ENCODE measurements at regions not wholly inside any gene's neighbourhood (a gene's known extent, or its start where the extent isn't known, plus 50 kb on each side); places are given as distances from the start of the nearest gene placed in this dataset.

DNA sequence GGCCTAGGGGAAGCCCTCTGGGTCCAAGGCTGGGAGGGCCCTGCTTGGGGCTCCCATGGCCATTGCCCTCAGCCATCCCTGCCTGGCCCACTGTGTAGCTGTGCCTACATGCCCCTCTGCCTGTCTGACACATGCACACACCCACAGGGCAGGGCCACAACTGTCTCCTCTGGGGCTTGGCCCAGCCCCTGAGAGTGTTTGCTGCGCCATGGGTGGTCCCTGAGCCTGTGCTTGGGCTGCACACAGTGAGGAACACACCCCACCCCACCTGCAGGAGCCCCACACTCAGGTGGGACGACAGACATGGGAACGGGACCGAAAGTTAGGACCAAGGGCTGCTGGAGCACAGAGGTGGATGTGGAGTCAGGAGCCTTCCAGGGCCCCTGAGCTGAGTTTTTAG, 489.5 kb downstream of the TBC1D22A start:
- DNase-seq: no peak

DNA sequence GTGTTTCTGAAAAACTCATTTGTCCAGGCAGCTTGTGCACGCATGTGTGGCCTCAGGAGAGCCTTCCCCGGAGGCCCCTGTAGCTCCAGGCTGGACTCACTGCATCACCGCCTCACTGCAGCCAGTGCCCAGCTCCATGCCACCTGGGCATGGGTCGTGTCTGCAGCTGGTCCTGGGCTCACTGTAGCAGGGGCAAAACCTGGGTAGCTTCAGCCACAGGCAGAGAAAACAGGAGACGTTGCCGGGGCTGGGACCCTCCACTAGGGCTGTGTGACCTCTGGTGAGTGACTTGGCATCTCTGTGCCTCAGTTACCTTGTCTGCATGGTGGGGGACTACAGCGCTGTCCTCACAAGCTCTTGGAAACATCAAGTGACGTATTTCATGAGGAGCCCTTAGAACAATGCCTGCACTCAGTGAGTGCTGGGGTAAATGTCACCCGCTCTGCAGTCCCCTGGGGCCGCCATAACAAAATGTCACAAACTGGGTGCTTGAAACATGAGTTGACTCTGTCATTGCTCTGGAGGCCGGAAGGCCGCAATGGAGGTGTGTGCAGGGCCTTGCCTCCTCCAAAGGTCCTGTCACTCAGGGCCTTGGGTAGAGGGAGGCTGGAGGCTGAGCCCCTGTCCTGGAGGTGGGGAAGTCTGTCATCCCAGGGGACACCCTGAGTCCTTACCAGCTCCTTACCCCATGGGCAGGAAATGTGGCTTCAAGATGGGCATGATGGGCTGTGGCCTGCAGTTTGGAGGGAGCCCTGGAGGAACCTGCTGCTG, 488.7 kb downstream of the TBC1D22A start:
- no peak for DNase-seq

GRCh38 chr22:47249370-47249928, 487.0 kb downstream of the TBC1D22A start:
- DNase-seq: no peak

DNA sequence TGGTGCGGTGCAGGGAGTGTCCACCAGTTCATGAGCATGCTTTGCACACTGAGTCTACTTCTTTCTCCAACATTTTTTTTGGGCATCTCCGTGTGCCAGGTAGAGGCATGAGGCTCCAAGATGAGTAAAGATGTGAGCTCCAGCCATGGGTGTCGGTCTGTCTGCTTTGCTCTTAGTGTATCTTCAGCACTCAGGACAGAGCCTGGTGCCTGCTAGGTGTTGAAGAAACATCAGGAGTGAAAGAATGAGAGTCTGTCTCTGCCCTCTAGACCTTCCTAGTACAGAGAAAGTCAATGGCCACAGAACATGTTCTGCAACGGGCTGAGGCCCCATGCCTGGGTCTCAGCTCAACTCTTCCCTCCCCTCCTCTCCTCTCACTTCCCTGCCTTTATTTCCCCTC, 486.5 kb downstream of the TBC1D22A start:
- DNase-seq: no peak

- no peak for DNase-seq
Measured at GRCh38 chr22:47247579-47248240, 485.3 kb downstream of the TBC1D22A start.

DNA sequence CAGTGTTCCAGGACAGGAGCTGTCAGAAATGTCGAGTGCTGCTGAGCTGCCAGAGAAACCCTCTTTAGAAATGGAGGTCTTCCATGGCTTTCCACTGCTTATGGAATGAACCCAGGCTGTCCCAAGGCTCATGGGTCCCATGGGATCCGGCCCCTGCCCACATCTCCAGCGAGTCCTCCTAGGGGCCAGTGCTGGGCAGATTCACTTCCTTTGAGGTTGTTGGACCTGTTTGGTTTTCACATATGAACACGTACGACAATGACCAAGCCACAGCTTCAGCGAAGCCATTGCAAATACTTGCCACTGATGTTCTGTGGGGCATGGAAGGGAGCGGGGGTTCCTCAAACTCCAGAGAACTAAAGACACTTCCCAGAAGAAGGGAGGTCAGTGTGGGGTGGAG, 483.3 kb downstream of the TBC1D22A start:
- no peak for DNase-seq

- no peak for DNase-seq
Measured at GRCh38 chr22:47245286-47245685, 482.8 kb downstream of the TBC1D22A start.

- DNase-seq: no peak
Measured at GRCh38 chr22:47240116-47240515, 477.7 kb downstream of the TBC1D22A start.

- no peak for DNase-seq
Measured at GRCh38 chr22:47239474-47239860, 477.0 kb downstream of the TBC1D22A start.

- no peak for DNase-seq
Measured at GRCh38 chr22:47238690-47239473, 476.4 kb downstream of the TBC1D22A start.

DNA sequence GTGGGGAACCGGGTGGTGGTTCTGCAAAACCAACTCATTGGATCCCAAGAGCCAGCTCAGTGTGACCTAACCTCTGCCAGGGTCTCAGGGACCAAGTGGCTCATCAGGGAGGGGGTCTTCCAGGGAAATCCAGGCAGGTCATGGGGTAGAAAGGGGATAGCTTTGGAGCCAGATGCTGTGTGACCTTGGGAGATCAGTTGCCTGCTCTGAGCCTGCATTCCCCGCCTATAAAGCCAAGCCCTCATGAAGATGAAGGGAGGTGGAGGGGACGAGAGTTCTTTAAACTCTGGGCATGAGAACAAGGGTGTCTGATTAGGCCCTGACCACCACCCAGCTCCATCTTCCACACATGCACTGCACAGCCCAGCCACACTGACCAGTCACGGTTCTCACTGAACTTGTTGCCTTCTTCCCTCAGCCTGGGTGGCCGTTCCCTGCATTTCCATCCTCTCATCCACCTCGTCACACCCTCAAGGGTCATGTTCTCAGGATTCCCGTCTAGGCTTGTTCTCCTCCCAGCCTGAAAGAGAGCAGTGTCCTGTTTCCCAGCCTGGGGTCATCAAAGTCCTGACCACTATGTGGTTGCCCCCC, 475.5 kb downstream of the TBC1D22A start:
- no peak for DNase-seq

DNA sequence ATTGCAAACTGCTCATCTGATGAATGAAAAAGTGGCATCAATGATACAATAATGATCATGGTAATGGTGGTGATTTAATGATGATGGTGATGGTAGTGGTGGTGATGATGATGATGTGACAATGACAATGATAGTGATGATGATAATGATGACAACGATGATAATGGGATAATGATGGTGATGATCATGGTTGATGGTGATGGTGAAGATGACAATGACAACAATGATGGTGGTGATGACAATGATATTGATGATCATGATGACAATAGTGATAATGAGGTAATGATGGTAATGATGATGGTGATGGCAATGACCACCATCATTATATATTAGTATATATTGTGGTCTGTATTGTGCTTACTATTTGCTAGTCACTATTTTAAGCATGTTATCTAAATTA, 474.3 kb downstream of the TBC1D22A start:
- DNase-seq: no peak

DNA sequence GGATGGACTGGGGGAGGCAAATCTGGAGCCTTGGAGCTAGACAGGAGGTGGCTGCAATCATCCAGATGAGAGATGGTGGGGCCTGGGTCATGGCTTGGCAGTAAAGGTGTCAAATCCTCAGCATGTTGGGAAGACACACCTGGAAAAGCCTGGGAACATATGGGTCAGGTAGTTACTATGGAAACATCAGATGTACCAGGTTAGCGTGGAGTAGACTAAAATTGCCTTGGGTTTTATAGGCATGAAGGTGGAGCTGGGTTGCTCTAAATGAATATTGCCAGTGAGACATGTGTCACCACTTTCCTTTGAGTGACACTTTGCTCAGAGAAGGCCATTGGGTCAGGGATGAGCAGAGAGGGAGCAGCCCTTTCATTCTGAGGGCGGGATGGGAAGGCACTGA, 473.7 kb downstream of the TBC1D22A start:
- no peak for DNase-seq

DNA sequence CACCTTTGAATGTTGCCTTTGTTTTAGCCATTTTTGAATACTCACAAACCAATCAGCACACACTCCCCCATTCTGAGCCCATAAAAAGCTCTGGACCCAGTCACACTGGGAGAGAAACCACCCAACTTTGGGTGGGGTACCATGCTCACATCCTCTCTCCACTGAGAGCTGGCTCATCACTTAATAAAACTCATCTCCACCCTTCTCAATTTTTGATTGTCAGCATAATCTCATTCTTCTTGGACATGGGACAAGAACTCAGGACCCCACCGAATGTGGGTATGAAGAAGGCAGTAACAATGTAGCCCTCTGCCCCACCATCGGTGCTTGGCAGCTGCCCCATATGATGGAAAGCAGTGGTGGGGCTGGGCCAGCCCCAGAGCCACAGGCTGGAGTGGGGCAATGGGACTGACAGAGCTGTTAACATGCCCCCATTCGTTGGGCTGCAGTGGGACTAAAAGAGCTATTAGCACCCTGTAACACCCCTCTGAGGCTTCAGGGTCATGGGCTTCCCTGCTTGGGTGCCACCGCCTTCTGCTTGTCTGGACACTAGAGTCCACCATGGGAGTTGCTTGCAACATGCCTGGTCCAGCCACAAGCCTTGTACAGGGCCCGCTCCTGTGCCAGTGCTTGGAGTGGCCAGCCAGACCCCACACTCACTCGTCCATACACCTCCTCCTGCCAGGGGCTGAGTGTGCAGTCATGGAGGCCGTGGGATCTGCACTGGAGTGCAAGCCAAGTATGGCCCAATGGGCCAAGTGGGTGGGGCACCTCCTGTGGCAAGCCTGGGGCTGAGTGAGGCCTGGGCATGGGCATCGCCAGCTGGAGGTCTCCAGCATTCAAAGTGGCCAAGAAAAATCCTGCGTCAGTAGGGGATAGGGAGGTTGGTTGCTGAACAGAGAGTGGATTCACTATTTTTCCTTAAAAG, 471.1 kb downstream of the TBC1D22A start:
- no peak for DNase-seq

- DNase-seq: no peak
Measured at GRCh38 chr22:47232753-47233152, 470.3 kb downstream of the TBC1D22A start.

- no peak for DNase-seq
Measured at GRCh38 chr22:47232197-47232596, 469.7 kb downstream of the TBC1D22A start.

GRCh38 chr22:47231759-47232158, 469.3 kb downstream of the TBC1D22A start:
- DNase-seq: no peak

GRCh38 chr22:47230741-47231140, 468.3 kb downstream of the TBC1D22A start:
- DNase-seq: no peak

- no peak for DNase-seq
Measured at GRCh38 chr22:47230251-47230650, 467.8 kb downstream of the TBC1D22A start.

DNA sequence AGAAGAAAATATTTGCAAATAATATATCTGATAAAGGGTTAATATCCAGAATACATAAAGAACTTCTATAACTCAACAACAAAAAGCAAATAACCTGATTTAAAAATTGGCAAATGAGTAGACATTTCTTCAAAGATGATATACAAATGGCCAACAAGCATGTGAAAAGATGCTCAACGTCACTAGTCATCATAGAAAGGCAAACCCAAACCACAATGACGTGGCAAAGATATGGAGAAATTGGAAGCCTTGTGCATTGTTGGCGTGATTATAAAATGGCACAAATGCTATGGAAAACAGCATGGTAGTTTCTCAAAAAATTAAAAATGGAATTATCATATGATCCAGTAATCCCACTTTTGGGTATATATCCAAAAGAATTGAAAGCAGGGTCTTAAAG, 466.3 kb downstream of the TBC1D22A start:
- no peak for DNase-seq

DNA sequence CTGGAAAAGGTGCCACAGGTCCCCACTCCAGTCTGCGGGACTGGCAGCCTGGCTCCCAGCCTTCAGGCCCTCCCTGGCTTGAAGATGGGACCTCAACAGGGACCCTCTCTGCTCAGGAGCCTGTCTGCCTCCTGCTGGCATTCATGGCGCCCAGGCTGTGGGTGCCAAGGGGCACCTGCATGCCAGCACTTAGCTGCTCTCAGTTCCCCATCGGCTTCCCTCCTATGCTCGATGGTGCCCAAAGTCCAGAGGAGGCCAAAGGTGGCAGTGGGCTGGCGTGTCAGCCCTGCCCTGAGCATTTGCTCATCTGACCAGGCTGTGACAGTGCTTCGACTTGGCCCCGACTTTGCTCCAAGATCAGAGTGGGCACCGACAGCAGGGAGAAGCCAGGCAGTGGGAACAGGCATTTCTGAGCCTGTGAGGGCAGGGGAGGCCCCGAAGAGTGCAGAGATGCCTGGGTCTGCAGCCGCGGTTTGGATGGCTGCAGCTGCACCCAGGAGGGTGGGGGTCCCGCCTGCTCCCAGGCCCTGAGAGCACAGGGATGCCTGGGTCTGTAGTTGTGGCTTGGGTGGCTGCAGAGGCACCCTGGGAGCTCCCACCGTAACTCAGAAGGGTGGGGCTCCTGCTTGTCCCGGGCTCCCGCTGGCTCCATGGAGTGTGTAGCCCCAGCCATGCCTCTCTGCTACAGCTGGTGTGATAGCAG, 463.6 kb downstream of the TBC1D22A start:
- DNase-seq: no peak

All from CD4-positive, alpha-beta T cell treated with Interleukin-1 beta for 1 hour (primary cell).